Tibial nerve (tissue), 4 donors: ENCODE measurements at regions not wholly inside any gene's neighbourhood (a gene's known extent, or its start where the extent isn't known, plus 50 kb on each side); places are given as distances from the start of the nearest gene placed in this dataset.

Experiments used
- DNase-seq, 2 donors: peaks; one replicate each; pipeline ENCODE4 v3.0.0-alpha.2; 2019; ENCODE audit warnings: low spot score in 2 of 2
- H3K27ac ChIP-seq, 4 donors: fragments of 200-600 bp; sonication (generic) in 3 of 4; one replicate each; pipeline ENCODE4 v1.5.1; 2017 to 2019; ENCODE audit warnings: mild to moderate bottlenecking in 1 of 4
- H3K27me3 ChIP-seq, 2 donors: fragments of 200-600 bp; sonication (generic) in 1 of 2; one replicate each; pipeline versions ENCODE4 v1.5.1 to v1.6.0; 2017 to 2019
- H3K36me3 ChIP-seq, 3 donors: fragments of 200-600 bp; sonication (generic); one replicate each; pipeline ENCODE4 v1.5.1; 2018 to 2019
- H3K4me1 ChIP-seq, 4 donors: fragments of 200-600 bp; sonication (generic) in 3 of 4; one replicate each; pipeline ENCODE4 v1.5.1; 2017 to 2019
- H3K4me3 ChIP-seq, 4 donors: fragments of 200-600 bp; sonication (generic) in 3 of 4; one replicate each; pipeline ENCODE4 v1.5.1; 2017 to 2019; ENCODE audit warnings: mild to moderate bottlenecking in 1 of 4, moderate library complexity in 1 of 4
- H3K9me3 ChIP-seq, 4 donors: fragments of 200-600 bp; sonication (generic) in 3 of 4; one replicate each; pipeline ENCODE4 v1.5.1; 2017 to 2019
- EP300 ChIP-seq, 2 donors: sonication (generic); formaldehyde crosslinking; IDR thresholded peaks; one replicate each; pipeline ENCODE4 v1.6.1; 2017; ENCODE audit warnings: antibody characterized with exemption in 2 of 2, mild to moderate bottlenecking in 1 of 2
- POLR2A ChIP-seq, 2 donors: fragments of 450-650 bp; IDR thresholded peaks; one replicate each; pipeline ENCODE4 v1.6.1; 2017; ENCODE audit warnings: antibody characterized with exemption in 2 of 2, mild to moderate bottlenecking in 2 of 2, moderate library complexity in 2 of 2
- WGBS, 2 donors: methylation state at CpG; one replicate each; pipeline ENCODE4 v1.1.5; 2018; 5-methylcytosine and 5-hydroxymethylcytosine counted together
- TF ChIP-seq, protein P1 (sequence below), 5 experiments: fragments of 200-600 bp in 3 of 5; fragments of 450-650 bp in 2 of 5; sonication (generic) in 3 of 5; IDR thresholded peaks; one replicate each; pipeline ENCODE4 v1.5.1; 2016 to 2019; ENCODE audit warnings: antibody characterized with exemption in 5 of 5, mild to moderate bottlenecking in 3 of 5, moderate library complexity in 2 of 5

DNA sequence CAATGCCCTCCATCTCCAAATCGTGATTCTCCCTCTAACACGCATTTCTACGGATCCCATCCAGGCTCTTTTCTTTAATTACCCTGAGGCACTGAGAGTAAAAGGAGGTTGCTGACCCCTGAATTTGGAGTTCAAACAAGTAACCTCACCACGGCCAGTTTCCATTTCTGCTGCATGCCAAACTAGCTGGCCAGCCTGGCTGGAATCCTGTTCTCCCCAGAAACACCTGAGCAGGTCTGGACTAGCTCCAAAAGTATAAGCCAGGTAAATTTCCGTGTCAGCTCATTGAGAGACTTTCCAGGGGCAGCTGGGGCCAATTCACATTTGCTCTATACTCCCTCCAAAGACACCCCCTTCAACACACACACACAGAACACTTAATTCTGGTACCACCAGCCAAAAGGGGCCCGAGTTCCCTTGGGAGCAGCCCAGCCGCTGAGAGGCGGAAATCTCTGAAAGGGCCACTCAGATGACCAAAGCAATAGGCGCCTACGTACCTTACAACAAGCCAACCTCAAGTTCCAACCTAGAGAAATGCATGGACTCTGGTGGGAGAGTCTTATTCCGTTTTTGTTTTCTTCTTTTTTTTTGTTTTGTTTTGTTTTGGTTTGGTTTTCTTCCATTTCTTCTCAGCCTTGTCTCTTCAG lies 131.4 kb downstream of the NDUFA12 start:
- H3K27ac ChIP-seq, result no peak overlapping the region
- H3K36me3 ChIP-seq, result no peaks in the 10 kb centered on the region
- TF ChIP-seq EP300 (IDR thresholded peaks at IDR 0.05) (no peak), POLR2A (IDR thresholded peaks at IDR 0.05) (no peak)
- TF ChIP-seq, protein P1, sequence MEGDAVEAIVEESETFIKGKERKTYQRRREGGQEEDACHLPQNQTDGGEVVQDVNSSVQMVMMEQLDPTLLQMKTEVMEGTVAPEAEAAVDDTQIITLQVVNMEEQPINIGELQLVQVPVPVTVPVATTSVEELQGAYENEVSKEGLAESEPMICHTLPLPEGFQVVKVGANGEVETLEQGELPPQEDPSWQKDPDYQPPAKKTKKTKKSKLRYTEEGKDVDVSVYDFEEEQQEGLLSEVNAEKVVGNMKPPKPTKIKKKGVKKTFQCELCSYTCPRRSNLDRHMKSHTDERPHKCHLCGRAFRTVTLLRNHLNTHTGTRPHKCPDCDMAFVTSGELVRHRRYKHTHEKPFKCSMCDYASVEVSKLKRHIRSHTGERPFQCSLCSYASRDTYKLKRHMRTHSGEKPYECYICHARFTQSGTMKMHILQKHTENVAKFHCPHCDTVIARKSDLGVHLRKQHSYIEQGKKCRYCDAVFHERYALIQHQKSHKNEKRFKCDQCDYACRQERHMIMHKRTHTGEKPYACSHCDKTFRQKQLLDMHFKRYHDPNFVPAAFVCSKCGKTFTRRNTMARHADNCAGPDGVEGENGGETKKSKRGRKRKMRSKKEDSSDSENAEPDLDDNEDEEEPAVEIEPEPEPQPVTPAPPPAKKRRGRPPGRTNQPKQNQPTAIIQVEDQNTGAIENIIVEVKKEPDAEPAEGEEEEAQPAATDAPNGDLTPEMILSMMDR (IDR thresholded peaks at IDR 0.05), result no peak
- WGBS, 2 donors, result 57 to 62% methylated on average over 11 of the region's 11 CpGs
- peaks cover 0 to 31% (median 0%) of the 10 kb centered on the region in 4 donors for H3K4me1 ChIP-seq
- peak overlapping the region in 2 of 4 donors; percentile 44 to 71 for H3K4me3 ChIP-seq
- DNase-seq, result no peak
- peaks cover 0 to 32% of the 10 kb centered on the region in 2 donors for H3K27me3 ChIP-seq
- no peaks in the 10 kb centered on the region for H3K9me3 ChIP-seq

DNA sequence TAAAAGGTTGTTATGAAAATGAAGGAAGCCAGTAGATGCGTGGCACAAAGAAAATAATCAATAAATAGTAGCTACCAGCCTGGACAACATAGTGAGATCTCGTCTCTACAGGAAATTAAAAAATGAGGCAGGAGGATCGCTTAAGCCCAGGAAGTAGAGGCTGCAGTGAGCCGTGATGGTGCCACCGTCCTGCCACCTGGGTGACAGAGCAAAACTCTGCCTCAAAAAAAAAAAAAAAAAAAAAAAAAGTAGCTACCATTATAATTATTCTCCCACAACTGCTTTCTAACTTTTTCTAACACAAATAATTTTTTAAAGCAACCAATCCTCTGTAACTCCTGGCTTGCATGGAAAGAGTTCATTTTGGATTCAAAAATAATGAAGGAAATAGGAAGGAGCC lies 133.0 kb downstream of the NDUFA12 start:
- H3K27ac ChIP-seq, result no peak overlapping the region
- 74 to 82% methylated on average over 5 of the region's 5 CpGs for WGBS, 2 donors
- TF ChIP-seq, protein P1 (IDR thresholded peaks at IDR 0.05), result no peak
- TF ChIP-seq POLR2A (IDR thresholded peaks at IDR 0.05) (no peak), EP300 (IDR thresholded peaks at IDR 0.05) (no peak)
- H3K27me3 ChIP-seq, result peaks cover 0 to 32% of the 10 kb centered on the region in 2 donors
- DNase-seq, result no peak
- H3K36me3 ChIP-seq, result no peaks in the 10 kb centered on the region
- peaks cover 0 to 31% (median 0%) of the 10 kb centered on the region in 4 donors for H3K4me1 ChIP-seq
- no peak overlapping the region for H3K4me3 ChIP-seq
- H3K9me3 ChIP-seq, result no peaks in the 10 kb centered on the region

DNA sequence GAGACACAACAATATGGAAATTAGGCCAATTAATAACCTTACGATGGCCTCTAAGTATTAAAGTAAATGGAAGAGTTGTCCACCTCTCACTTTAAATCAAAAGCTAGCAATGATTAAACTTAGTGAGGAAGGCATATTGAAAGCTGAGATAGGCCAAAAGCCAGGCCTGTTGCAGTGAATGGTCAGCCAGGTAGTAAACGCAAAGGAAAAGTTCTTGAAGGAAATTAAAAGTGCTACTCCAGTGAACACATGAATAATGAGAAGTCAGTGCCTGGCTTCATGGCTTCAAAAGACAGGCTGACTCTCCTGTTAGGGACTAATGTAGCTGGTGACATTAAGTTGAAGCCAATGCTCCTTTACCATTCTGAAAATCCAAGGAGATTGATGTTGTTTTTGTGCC lies 135.3 kb downstream of the NDUFA12 start:
- Histone ChIP-seq H3K36me3 (no peaks in the 10 kb centered on the region), H3K27ac (no peak overlapping the region), H3K4me1 (peaks cover 0 to 11% (median 0%) of the 10 kb centered on the region in 4 donors), H3K9me3 (no peaks in the 10 kb centered on the region), H3K4me3 (no peak overlapping the region), H3K27me3 (peaks cover 0 to 22% of the 10 kb centered on the region in 2 donors)
- WGBS, 2 donors, result 95 to 96% methylated on average over 2 of the region's 2 CpGs
- DNase-seq, result no peak
- TF ChIP-seq, protein P1 (IDR thresholded peaks at IDR 0.05), result no peak
- TF ChIP-seq EP300 (IDR thresholded peaks at IDR 0.05) (no peak), POLR2A (IDR thresholded peaks at IDR 0.05) (no peak)

DNA sequence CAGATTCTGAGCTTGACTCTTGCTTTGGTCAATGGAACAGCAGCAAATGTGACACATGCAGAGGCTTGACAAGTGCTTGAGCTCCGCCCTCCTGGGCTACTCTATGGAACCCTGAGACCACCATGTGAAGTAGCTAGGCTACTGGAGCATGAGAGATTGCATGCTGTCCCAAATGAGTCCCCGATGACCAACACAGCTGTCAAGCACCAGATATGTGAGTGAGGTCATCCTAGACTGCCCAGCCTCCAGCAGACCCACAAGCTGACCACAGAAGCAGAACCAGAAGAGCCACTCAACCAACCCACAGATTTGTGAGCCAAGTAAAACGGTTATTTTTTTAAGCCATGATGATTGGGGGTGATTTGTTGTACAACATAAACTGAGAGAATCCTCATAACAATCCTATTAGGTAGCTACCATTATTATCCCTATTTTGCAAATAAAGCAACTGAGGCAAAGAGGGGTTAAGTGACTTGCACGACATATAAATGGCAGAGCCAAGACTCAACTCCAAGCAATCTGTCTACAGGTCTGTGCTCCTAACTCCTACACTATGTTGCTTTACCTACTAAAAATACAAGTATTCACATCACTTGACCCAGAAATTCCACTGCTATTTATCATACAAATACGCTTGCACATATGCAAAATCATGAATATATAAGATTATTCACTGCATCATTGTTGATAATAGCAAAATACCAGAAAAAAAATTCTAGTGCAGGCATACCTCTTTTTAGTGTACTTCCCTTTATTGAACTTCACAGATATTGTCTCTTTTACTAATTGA lies 136.2 kb downstream of the NDUFA12 start:
- Histone ChIP-seq H3K36me3 (no peaks in the 10 kb centered on the region), H3K27ac (no peak overlapping the region), H3K4me1 (peaks cover 0 to 9% (median 0%) of the 10 kb centered on the region in 4 donors), H3K9me3 (no peaks in the 10 kb centered on the region), H3K27me3 (peaks cover 0 to 13% of the 10 kb centered on the region in 2 donors), H3K4me3 (no peak overlapping the region)
- TF ChIP-seq, protein P1 (IDR thresholded peaks at IDR 0.05), result no peak
- TF ChIP-seq EP300 (IDR thresholded peaks at IDR 0.05) (no peak), POLR2A (IDR thresholded peaks at IDR 0.05) (no peak)
- WGBS, 2 donors, result 83 to 92% methylated on average over 5 of the region's 5 CpGs
- DNase-seq, result no peak

DNA sequence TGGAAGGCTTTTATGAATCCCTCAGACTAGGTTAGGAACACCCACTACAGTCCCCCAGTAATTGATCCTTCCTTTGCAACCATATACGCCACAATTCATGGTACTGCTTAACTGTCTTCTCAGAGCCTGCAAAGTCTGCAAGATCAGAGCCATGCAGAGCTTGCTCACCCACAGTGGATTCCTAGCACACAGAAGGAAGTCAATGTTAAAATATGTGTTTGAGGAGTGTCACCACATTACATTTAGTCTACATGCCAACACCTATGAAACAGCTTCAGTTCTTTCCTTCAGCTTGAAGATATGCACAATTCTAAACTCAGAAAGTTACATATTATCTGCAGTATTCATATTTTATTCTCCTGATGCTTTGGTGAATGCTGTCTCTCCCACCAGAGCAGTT lies 138.5 kb downstream of the NDUFA12 start:
- H3K27ac ChIP-seq, result no peak overlapping the region
- TF ChIP-seq EP300 (IDR thresholded peaks at IDR 0.05) (no peak), POLR2A (IDR thresholded peaks at IDR 0.05) (no peak)
- TF ChIP-seq, protein P1 (IDR thresholded peaks at IDR 0.05), result no peak
- H3K4me1 ChIP-seq, result peaks cover 0 to 6% (median 0%) of the 10 kb centered on the region in 4 donors
- DNase-seq, result no peak
- no peaks in the 10 kb centered on the region for H3K9me3 ChIP-seq
- no peak overlapping the region for H3K4me3 ChIP-seq
- no peaks in the 10 kb centered on the region for H3K27me3 ChIP-seq
- WGBS, 2 donors, result 100% methylated on average over 1 of the region's 1 CpG
- H3K36me3 ChIP-seq, result no peaks in the 10 kb centered on the region
